ENCODE measurements at regions not wholly inside any gene's neighbourhood (a gene's known extent, or its start where the extent isn't known, plus 50 kb on each side); places are given as distances from the start of the nearest gene placed in this dataset.
A peak's percentile ranks its signal among the peaks of the same experiment; 100 is the strongest.

DNA sequence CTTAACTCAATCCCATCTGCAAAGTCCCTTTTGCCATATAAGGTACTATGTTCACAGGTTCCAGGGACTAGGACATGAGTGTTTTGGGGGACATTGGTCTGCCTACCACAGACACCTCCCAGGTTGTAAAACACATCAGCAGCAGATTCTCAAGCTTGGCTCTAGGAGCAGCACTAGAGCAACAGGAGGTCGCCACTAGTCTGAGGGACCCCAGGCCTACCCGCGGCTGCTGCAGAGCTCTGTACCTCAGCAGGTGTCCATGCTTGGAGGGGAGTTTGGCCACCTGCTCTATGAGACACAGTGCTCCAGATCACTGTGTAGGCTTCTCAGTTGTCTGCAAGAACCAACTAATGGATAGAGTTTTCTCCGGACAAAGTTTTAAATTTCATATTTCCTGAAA, 262.2 kb upstream of the ARRDC3 start:
- TF ChIP-seq, protein P1, sequence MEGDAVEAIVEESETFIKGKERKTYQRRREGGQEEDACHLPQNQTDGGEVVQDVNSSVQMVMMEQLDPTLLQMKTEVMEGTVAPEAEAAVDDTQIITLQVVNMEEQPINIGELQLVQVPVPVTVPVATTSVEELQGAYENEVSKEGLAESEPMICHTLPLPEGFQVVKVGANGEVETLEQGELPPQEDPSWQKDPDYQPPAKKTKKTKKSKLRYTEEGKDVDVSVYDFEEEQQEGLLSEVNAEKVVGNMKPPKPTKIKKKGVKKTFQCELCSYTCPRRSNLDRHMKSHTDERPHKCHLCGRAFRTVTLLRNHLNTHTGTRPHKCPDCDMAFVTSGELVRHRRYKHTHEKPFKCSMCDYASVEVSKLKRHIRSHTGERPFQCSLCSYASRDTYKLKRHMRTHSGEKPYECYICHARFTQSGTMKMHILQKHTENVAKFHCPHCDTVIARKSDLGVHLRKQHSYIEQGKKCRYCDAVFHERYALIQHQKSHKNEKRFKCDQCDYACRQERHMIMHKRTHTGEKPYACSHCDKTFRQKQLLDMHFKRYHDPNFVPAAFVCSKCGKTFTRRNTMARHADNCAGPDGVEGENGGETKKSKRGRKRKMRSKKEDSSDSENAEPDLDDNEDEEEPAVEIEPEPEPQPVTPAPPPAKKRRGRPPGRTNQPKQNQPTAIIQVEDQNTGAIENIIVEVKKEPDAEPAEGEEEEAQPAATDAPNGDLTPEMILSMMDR (IDR thresholded peaks at IDR 0.05; ENCODE audit: insufficient read depth, low read depth, low read length): no peak
- no peak overlapping the region for H3K4me3 ChIP-seq (ENCODE audit: low read depth, low read length)
- DNase-seq (ENCODE audit: low read depth): no peak

DNA sequence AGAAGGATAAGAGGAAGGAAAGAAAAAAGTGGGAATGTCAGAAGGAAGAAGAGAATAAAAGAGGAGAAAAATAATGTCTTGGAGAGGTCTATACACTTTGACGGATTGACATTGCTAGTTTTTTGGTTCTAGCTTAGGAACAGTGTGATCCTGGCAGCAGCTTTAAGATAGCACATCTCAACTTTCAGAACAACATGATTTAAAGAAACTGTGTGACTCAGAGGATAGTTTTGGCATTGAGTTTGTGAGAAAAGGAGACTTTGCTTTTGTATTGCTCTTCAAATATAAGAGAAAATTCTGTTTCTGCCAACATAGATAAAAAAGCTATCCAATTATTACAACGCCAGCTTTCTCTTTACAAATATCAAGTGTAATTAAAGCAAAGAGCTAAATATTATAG, 260.7 kb upstream of the ARRDC3 start:
- TF ChIP-seq, protein P1 (IDR thresholded peaks at IDR 0.05; ENCODE audit: insufficient read depth, low read depth, low read length): no peak
- H3K4me3 ChIP-seq (ENCODE audit: low read depth, low read length): no peak overlapping the region
- peak; percentile 3 for DNase-seq (ENCODE audit: low read depth)

DNA sequence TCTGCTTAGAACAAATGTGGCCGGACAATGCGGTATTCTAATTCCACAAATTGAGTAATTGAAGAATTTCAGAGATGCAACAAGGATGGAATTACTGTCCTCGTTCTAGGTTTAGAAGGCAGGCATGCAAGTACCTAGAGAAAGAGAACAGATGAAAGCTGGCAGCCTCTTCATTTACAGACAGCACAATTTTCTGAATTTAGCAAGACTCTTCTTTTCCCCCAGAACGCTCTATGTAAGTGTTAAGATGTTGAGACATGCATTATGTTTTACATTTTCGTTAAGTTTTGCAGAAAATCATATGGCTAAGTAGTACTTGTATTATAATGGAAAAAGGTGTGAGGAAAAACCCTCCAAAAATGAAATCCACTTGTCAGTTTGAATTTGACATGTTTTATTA, 259.5 kb upstream of the ARRDC3 start:
- H3K4me3 ChIP-seq (ENCODE audit: low read depth, low read length): no peak overlapping the region
- TF ChIP-seq, protein P1 (IDR thresholded peaks at IDR 0.05; ENCODE audit: insufficient read depth, low read depth, low read length): no peak
- no peak for DNase-seq (ENCODE audit: low read depth)

DNA sequence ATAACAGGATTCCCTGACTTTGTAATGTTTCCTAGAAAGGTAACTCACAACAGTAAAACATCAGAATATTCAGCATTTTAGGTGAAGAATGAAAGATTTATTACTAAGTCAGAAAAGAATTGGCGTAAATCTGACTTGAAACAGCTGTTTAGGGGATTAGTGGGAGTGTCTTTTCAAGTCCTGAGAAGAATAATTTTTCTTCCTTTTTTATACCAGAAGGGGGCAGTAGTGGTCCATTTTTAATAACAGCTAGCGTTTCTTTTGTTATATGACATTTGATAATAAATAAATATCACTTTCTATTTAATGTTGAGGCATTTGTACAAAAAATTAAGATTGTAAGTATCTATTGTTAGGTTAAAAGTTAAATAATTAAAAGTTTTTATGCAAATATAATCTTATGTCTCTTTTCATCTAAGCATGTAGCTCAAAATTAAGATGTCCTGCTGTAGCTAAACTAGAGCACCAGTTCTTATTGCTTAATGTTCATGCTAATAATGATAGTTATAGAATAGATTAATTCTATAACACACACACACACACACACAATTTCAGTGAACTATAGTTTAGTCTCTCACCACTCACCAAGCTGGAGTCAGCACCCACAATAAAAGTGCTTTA, 258.7 kb upstream of the ARRDC3 start:
- DNase-seq (ENCODE audit: low read depth): peak; percentile 63
- TF ChIP-seq, protein P1 (IDR thresholded peaks at IDR 0.05; ENCODE audit: insufficient read depth, low read depth, low read length): peak; percentile 49
- no peak overlapping the region for H3K4me3 ChIP-seq (ENCODE audit: low read depth, low read length)

DNA sequence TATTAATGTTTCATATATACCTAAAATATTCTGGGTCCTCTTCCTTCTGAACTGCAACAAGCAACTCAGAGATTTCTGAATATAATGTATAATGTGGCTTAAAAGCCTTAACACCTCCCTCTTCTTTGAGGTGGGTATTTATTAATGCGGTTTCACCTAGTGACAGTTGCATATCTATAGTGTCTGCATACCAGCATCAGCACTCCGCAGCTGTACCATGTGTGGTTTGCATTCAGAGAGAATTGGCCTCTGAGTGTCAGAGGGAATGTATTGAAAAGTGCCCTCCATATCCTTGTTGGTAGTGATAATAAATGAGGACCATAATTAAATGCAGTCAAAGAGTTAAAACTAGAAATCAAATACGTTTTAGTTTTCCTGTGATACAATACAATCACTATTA, 256.6 kb upstream of the ARRDC3 start:
- DNase-seq (ENCODE audit: low read depth): no peak
- no peak overlapping the region for H3K4me3 ChIP-seq (ENCODE audit: low read depth, low read length)
- TF ChIP-seq, protein P1 (IDR thresholded peaks at IDR 0.05; ENCODE audit: insufficient read depth, low read depth, low read length): no peak

DNA sequence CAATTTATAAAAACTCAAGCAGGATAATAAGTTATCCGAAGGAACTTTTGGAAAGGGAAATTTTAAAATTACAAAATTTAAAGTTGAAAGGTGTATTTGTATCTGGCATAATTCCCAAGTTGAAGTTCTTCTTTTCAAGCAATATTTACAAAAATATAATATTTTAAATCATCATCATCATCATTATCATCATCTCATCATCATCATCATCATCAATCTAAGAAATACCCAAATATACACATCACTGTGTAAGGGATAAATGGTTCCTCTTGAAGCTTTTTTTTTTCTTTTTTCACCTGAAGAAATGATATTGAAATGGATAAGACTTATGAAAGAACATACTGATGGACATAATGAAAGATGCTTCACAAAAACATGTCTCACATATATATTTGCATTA, 254.9 kb upstream of the ARRDC3 start:
- TF ChIP-seq, protein P1 (IDR thresholded peaks at IDR 0.05; ENCODE audit: insufficient read depth, low read depth, low read length): no peak
- no peak overlapping the region for H3K4me3 ChIP-seq (ENCODE audit: low read depth, low read length)
- DNase-seq (ENCODE audit: low read depth): no peak
